Stimulated activated CD4-positive, alpha-beta T cell treated with anti-CD3 and anti-CD28 coated beads, Interleukin-15, amount 100 ng/mL, for 24 hours (primary cell): ENCODE measurements at regions not wholly inside any gene's neighbourhood (a gene's known extent, or its start where the extent isn't known, plus 50 kb on each side); places are given as distances from the start of the nearest gene placed in this dataset.

Experiments
- DNase-seq: peaks from one replicate; pipeline ENCODE4 v3.0.0-alpha.2; 2020

DNA sequence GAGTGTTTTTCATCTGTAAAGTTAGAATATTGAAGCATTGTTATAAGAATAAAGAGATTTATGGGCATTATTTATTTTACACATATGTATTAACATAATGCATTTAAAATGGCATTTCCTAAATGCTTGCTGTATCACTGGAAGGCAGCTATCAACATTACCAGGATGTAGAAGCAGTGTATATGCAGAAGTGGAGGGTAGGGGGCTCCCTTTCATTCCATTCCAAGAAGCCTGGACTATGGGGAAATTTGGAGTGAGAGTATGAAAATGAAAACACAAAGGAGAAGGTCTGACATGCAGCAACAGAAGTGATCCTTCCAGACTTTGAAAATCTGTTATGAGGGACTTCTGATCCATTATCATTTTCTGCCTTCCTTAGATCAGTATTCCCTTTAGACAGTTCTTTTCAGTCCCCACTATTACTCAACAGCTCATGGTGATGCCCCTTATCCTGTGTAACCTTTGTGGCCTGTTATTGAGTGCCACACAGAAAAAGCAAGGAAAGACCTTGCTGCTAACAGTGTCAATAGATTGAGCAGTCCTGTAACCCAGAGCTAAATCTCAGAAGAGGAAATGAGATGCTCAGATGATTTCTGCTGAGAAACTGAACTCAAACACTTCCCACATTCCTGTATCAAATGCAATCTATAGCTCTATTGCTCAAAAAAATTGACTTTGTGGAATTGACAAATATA, 216.6 kb downstream of the HNMT start:
- DNase-seq = no peak

DNA sequence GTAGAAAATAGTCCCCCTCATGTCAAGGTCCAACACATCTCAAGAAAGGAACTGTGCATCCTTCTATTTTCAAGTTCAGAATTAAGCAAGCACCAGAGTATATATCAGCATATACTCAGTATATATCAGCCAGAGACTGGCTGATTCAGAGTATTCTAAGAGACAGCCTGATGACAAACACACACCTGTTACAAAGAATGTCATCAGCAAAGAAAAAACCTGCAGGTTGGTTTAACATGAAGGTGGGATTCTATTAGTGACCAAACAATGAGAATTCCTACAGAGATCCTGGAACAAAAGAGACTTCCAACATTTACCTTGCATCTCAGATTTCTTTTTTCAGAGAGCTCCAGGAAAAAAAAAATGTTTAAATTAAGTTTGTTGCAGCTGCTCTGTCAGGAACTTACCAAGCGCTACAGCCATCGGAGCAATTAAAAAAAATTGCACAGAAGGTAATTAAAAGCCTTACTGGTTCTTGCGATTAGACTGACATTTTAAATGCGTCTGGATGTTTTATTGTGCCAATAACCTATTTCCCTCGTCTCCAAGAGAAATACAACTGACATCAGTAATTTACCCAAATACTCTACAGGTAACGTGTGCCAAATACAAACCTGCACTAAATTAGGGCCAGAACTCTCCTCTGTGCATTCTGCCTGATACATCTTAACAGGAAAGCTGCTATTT, 218.1 kb downstream of the HNMT start:
- no peak for DNase-seq

DNA sequence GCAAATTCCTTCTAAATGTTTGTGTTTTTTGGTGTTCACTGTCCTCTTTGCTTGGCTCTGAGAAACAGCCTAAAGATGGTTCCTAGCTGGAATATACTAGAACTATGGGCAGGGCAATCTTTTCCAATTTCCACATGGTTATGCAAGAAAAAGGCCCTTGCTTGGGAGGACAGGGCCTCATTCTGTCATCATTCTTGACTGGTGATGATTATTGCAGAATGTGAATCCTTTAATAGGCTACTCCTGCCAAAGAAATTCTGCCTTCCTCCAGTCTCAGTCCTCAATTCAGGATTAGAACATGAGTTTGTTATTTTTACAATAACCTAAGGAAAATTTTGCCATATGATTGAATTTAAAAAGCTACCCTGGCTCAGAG, 218.7 kb downstream of the HNMT start:
- no peak for DNase-seq

DNA sequence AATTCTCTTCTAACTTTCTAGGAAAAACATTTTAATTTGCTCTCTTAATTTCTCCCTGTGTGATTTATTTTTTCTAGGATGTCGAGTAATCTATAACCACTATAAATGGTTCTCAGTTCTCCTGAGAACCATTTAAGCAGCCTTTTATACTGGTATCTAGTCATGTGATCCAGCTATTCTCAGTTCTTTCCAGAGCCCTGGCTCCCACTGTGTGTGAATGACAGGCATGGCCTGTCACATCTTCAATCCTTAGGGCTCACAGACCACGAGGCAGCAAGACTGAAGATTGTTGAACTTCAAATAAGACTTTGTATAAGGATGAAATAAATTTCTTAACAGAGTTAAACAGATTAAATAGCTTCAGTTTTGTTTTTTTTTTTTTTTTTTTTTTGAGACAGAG, 219.4 kb downstream of the HNMT start:
- no peak for DNase-seq

DNA sequence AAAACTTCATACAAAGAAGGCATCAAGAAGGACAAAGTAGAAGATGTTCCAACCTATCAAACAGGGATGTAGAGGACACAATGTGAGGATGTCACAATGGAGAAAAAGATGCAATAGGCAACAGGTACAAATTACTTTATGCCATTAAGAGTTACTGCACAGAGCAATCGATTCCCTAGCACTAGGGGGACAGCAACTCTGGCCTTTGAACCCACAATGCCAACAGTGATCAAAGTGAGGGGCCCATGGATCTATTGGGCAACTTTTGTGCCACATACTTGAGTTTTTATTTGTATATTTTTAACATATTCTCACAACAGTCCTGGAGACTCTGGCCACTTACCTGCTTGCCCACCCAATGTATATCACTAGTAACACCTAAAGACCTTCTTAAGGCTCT, 220.2 kb downstream of the HNMT start:
- DNase-seq = no peak

DNA sequence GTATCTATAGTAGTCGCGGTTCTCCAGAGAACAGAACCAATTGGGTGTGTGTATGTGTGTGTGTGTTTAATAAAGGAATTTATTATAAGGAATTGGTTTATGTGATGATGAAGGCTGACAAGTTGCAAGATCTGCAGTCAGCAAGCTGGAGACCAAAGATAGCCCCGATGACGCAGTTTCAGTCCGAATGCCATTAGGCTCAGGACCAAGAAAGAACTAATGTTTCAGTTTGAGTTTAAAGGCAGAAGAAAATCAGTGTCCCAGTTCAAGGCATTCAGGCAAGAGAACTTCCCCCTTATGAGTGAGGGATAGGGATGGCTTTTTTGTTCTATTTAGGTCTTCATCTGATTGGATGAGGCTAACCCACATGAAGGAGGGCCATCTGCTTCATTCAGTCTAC, 221.6 kb downstream of the HNMT start:
- DNase-seq = no peak

DNA sequence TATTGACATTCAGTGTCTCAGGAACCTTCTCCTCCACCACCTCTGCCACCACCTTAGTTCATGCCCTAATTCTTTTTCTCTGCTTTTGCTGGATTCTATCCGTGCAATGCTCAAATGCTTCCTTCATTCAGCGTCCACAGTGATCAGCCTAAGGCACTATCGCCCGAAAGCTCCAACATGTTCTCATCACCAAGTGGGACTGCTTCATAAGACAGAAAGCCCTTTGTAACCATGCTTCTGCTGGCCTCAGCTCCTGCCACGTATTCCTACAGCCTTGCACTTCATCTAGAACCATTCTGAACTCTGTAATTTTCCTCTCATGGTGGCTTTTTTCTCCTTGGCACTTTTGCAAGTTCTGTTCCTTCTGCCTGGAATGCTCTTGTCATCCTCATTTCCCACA, 222.9 kb downstream of the HNMT start:
- DNase-seq = no peak

DNA sequence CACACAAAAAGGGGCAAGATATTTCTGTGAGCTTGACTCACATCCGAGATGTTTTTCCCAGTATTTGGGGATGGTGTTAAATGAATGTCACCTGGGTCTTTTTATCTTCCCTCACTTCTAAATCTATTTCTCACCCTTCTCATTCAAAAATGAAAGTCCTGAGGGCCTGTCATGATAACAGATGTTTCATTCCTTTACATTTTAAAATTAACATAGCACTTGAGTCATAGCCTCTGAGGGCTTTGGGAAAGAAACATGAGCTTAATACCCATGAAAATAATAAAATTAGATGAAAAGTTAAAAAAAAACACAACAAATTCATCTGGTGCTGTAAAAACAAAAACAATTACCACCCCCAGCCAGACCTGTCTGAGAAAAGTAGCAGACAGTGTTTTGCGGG, 226.7 kb downstream of the HNMT start:
- no peak for DNase-seq

DNA sequence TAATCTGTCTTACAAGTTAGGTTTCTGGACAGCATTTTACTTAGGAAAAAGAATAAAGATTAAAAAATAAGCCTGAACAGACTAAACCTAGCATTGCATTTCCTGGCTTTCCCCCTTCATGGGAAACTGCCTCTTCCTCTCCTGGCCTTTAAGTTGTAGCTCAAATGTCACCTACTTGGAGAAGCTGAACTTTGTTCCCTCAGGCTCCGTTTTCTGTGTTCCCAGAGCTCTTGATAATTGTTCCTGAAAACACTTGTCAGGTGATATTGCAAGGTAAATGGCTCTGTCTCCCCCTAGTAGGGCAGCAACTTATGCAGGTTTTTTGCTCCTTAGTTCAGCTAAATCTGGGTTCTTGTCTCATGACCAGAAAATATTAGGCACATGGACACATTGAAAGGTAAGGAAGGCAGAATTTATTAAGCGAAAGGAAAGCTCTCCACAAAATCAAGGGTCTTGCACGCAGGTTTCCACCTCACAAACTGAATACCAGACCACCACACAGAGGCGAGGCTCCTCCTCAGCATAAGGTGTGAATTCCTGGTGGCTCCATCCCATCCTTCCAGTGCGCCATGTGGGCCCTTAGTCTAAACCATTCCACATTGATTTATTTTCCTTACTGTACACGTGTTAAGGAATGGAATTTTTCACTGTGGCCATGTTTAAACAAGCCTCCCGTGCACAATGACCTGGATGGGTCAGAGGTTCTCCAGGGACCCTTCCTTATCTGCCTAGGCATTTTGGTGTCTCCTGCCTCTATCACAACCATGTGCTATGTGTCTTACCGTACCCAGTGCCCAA, 229.3 kb downstream of the HNMT start:
- no peak for DNase-seq

DNA sequence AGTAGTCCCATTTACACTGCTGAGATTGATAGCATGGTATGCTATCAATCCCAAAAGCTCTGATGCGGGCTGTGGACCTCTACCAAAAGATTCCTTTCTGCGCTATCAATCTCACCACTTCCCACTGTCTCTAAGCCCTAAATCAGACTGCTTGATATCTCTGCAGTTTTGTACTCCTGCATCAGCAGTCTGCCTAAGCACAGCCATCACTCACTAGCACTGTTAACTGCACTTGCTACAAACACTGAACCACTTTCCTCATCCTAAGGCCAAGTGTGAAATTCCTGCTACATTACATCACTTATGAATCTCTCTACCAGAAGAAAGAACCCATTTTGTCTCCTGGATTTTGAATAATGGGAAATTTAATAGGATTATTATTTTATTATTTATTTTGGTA, 237.0 kb downstream of the HNMT start:
- no peak for DNase-seq

DNA sequence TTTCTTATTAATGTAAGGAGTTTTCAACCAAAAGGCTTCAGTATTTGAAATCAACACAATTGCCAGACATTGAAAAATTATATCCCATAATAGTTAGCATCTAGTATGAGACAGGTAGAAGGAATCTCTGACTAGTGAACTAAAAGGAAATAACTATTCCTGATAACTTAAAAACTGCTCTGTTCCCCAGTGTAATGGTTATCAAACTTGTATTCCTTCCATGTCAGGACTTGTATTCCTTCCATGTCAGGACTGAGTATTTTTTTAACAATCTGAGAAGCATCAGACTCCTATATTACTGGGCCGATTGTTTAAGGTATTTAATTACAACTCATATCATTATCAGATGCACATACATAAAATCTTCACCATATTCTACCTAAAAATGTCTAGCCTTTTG, 238.5 kb downstream of the HNMT start:
- DNase-seq = no peak

DNA sequence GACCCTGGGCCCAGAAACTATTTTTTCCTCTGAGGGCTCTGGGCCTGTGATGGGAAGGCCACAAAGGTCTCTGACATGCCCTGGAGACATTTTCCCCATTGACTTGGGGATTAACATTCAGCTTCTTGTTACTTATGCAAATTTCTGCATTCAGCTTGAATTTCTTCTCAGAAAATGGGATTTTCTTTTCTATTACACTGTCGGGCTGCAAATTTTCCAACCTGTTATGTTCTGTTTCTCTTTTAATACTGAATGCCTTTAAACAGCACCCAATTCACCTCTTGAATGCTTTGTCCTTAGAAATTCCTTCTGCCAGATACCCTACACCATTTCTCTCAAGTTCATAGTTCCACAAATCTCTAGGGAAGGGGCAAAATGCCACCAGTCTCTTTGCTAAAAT, 241.0 kb downstream of the HNMT start:
- DNase-seq = no peak

DNA sequence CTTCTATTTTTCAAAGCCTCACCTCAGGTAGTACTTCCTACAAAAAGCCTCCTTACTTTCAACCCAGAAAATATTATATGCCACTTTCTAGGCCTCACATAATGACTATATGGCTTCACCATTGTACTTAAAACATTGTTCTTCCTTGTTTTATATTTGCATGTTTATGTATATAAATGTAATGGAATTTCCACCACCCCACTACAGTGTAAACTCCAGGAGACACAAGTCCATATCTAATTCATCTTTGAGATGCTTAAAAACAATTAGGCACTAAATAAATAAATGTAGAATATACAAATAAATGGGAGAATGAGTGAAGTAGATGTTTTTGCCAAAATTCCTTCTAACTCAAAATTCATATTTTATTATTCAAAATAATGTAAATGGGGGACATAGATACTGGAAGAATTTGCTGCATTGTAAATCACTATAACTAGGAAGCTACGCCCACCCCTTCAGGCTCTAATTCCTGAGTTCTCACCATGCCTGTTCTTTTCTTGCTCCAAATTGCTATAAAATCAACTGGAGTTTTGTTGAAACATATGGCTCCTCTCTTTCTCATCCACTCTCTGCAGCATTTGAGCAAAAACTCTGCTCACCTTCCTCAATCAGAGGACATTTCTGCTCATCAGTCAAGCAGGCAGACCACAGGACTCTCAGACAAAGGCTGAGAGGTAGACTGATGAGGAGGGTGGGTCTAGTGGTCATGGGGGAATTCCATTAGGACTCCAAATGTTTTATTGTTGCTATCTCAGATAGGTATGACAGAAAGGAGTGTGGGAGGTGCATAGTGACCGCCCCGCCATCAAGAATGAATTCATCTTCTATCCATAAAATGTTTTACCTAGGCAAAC, 243.0 kb downstream of the HNMT start:
- DNase-seq = no peak

DNA sequence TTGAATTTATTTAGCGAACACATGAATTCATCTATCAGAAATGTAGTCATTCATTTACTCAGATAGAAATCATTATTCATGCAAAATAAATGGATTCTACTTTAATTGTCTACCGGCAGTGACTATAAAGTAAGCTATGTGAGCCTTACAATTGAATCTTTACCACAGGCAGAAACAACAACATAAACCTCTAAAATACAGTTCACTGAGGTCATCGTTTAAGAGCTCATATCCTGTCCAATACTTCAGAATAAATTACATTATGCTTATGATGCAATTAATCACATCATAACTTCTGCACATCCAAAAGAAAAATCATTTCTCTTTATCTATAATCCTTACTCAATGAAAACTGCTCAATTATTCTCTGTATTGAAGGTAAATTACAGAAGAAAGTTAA, 244.7 kb downstream of the HNMT start:
- DNase-seq = no peak

DNA sequence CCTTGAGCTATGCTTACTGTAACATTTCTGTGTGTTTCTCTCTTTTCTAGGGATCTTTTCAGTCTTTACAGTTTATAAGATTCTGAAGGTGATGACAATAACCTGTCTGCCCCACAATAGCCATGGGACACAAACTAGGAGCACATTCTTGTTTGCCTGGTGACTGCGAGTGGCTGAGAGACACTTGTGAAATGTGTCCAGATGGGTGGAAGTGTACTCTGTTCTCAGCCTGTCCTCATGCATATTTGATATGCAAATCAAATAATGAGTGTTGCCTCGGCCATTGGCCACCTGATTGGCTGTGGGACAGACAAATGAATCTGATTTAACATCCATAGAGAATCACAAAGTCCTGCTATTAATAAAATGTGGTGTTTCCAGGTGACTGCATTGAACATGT, 246.2 kb downstream of the HNMT start:
- no peak for DNase-seq

DNA sequence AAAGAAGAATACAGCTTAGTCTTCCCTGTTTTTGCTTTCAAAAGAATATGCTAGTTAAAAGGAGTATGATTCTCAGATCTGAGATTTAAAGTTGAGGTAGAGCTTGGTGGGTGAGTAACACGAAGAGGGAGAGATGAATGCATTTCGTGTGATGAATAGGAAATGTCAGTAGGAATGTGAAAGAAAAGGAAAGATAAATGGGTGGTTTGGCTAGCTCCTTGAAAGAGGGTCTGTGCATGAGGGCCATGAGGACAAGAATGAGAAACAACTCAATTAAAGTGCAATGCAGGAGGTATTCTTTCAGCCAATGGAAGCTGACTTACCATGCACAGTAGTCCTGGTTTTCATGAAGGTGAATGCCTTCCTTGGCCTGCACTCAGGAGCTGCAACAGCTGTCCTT, 248.2 kb downstream of the HNMT start:
- no peak for DNase-seq

DNA sequence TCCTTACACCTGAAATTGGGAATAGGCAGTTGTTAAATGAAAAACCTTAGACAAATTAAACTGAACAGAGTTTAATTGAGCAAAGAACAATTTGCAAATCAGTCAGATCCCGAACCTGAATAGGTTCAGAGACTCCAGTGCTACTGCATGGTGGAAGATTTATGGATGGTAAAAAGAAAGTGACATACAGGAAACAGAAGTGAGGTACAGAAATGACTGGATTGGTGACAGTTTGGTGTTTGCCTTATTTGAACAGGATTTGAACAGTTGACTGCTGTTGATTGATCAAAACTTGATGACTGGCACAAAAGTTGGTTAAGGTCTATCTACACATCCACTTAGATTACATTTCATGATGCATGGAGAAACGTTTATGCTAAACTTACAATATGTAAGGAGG, 248.8 kb downstream of the HNMT start:
- no peak for DNase-seq

DNA sequence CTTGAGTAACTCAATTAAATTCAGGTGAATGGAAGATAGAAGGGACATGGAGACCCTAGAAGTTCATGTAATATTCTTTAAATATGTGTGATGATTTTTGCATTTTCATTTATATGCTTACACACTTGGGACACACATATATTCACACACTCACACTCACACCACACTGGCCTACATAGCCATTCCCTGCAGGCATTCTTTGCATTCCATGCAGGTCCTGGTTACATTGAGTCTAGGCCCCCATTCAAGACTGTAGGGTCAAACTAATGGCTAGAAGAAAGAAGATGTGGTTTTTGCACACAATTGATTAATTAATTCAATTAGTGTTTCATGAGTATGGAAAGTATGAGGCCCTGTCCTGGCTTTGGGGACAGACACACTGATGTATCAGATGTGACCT, 249.4 kb downstream of the HNMT start:
- no peak for DNase-seq

DNA sequence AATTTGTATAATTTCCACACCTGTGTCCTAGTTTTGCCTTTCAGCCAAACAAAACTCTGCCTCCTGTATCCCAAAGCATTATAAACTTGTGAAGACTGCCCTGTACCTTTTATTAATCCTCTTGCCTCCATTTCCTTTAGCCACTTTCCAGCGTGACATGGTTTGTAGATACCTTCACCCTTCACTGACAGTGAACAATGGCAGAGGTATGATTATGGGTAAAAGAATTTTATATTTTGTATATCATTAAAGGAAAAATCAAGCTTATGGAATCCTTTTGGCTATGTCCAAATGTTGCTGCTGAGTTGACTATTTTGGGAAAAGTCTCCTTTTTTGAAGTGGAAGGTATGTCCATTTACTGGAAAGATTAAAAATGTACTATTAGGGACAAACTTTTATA, 251.7 kb downstream of the HNMT start:
- DNase-seq = no peak

DNA sequence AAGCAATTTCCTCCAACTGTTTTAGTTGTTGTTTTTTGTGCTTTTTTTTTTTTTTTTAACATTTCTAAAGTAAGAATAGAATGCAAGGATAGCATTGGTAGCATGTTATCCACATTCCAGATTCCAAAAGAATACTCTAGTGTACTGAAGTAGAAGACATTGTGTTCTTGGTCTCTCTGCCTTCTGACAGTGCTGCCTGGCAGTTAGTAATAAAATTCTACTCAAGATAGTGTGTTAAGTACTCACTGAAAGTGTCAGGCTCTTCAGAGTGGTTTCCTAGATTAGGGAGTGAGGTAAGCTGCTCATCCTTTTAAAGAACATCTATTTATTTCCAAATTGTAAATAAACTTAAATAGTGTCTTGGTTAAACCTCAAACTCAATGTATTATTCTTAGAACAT, 253.7 kb downstream of the HNMT start:
- no peak for DNase-seq

DNA sequence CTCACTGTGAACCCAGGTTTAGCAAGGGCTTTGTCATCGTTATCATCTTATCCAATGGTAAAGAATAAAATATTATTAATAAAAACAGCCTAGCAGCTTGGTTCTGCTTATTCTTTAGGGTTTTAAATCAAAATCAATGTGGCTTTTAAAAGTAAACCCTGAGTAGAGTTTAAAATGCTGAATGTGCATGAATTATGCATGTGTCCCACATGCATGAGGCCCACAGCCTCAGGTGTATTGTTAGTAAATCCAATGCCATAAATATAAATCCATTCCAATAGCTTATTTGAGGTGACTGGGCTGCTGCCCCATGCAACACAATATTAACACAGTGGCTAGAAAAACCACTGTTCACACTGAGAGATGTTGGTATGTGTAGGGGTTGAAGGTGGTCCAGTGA, 254.1 kb downstream of the HNMT start:
- DNase-seq = no peak

DNA sequence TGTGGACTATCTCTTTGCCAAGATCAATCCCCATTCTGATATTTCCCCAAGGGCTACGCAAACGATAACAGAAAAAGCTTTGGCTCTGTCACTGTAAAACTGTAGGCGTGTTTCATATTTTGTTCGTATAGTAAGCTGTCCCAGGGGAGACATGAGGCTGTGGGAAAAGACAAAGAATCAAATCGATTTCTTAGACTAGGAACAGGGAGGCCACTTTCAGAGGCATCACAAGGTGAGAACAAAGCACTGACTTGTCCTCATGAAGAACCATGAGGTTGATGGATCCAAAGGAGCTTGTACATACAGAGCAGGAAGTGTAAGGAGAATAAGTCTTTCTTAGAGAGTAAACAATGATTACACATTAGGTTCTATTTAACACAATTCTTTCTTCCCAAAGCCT, 255.7 kb downstream of the HNMT start:
- DNase-seq = no peak

DNA sequence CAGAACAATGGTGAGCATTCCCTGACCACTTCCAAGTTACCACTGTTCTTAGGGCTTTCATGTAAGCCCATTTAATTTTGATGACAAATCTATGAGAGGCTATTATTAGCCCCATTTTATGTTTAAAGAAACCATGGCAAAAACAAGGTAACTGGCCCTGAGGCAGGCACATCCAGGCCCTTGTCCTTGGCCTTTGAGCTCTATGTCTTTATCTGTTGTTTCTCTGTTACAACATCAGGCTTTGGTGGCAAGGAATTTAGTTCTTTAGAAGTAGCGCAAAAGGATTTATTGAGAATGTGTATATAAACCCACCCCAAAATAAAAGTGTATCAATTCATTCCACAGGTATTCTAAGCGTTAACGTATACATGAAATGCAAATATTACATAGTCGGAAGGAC, 257.1 kb downstream of the HNMT start:
- DNase-seq = no peak
